PC-3 (cell line): ENCODE measurements at regions not wholly inside any gene's neighbourhood (a gene's known extent, or its start where the extent isn't known, plus 50 kb on each side); places are given as distances from the start of the nearest gene placed in this dataset.

Experiments used
- ATAC-seq: fragments of 200-7000 bp; cut with Tn5 transposase; 2 replicates; pipeline ENCODE4 v1.9.1; 2020; ENCODE audit warnings: mild to moderate bottlenecking, moderate library complexity
- BruUV-seq: library from RNA; stranded (reverse); fragments of 400-500 nt; replicated peaks from 2 replicates; lab custom pipeline; 2021; lab: Mats Ljungman, UMichigan
- CTCF ChIA-PET: fragments of 300-600 bp; sonication (Branson Sonifier 250); formaldehyde crosslinking; loops from one replicate; lab custom pipeline; 2022; ENCODE audit warnings: antibody characterized with exemption; lab: Charles Lee
- POLR2A ChIA-PET: fragments of 300-600 bp; sonication (Branson Sonifier 250); formaldehyde crosslinking; loops from one replicate; lab custom pipeline; 2022; ENCODE audit warnings: antibody characterized with exemption; ENCODE audit not compliant: unreplicated experiment; lab: Charles Lee
- DNase-seq: peaks from one replicate; pipeline ENCODE4 v3.0.0-alpha.2; 2015
- H2AFZ ChIP-seq: fragments of 300-600 bp; sonication (generic); 2 replicates; pipeline ENCODE4 v1.6.0; 2016; ENCODE audit warnings: antibody characterized with exemption, low read length
- H3F3A ChIP-seq: fragments of 300-600 bp; sonication (generic); one replicate; pipeline ENCODE4 v1.6.0; 2017; ENCODE audit warnings: antibody characterized with exemption, low read length, control low read depth, mild to moderate bottlenecking; ENCODE audit not compliant: unreplicated experiment
- H3K27ac ChIP-seq: fragments of 300-600 bp; sonication (generic); 2 replicates; pipeline ENCODE4 v1.5.1; 2016; ENCODE audit warnings: mild to moderate bottlenecking, low read length
- H3K27me3 ChIP-seq: fragments of 300-600 bp; sonication (generic); 2 replicates; pipeline ENCODE4 v1.6.1; 2016; ENCODE audit warnings: low read length, mixed read lengths
- H3K36me3 ChIP-seq: fragments of 300-600 bp; sonication (generic); 2 replicates; pipeline ENCODE4 v1.6.1; 2016; ENCODE audit warnings: low read depth, mixed run types, low read length, mixed read lengths
- H3K4me1 ChIP-seq: fragments of 300-600 bp; sonication (generic); 2 replicates; pipeline ENCODE4 v1.5.1; 2016; ENCODE audit warnings: low read length; ENCODE audit not compliant: insufficient read depth
- H3K4me2 ChIP-seq: fragments of 300-600 bp; sonication (generic); 2 replicates; pipeline ENCODE4 v1.6.0; 2016; ENCODE audit warnings: low read length
- H3K4me3 ChIP-seq: fragments of 300-600 bp; sonication (generic); 2 replicates; pipeline ENCODE4 v1.5.1; 2016; ENCODE audit warnings: mild to moderate bottlenecking, low read length, mixed read lengths
- H3K79me2 ChIP-seq: fragments of 300-600 bp; sonication (generic); 2 replicates; pipeline ENCODE4 v1.6.1; 2017; ENCODE audit warnings: low read length, mixed read lengths
- H3K9ac ChIP-seq: fragments of 300-600 bp; sonication (generic); 2 replicates; pipeline ENCODE4 v1.6.0; 2016; ENCODE audit warnings: mild to moderate bottlenecking, low read length
- H3K9me2 ChIP-seq: fragments of 300-600 bp; sonication (generic); replicated peaks from 2 replicates; pipeline ENCODE4 v1.6.1; 2016; ENCODE audit warnings: mixed run types, low read length, mixed read lengths
- H3K9me3 ChIP-seq: fragments of 300-600 bp; sonication (generic); 2 replicates; pipeline ENCODE4 v1.6.1; 2016; ENCODE audit warnings: low read length, mixed read lengths
- H4K20me1 ChIP-seq: fragments of 300-600 bp; sonication (generic); 2 replicates; pipeline ENCODE4 v1.6.1; 2016; ENCODE audit warnings: low read length, mixed read lengths
- CTCF ChIP-seq: fragments of 300-600 bp; sonication (generic); conservative IDR thresholded peaks from 2 replicates; pipeline ENCODE4 v1.5.1; 2017; ENCODE audit warnings: antibody characterized with exemption, low read depth, mild to moderate bottlenecking, low read length
- EZH2 ChIP-seq: fragments of 300-600 bp; sonication (generic); IDR thresholded peaks from one replicate; pipeline ENCODE4 v1.6.1; 2017; ENCODE audit warnings: antibody characterized with exemption, mild to moderate bottlenecking, low read length; ENCODE audit not compliant: unreplicated experiment
- EZH2phosphoT487 ChIP-seq: fragments of 300-600 bp; sonication (generic); IDR thresholded peaks from 2 replicates; pipeline ENCODE4 v1.6.1; 2018; ENCODE audit warnings: mild to moderate bottlenecking, antibody characterized with exemption, low read length, borderline replicate concordance
- intact Hi-C: fragments of 100-400 bp; cut with micrococcal nuclease; formaldehyde crosslinking; loops from 2 replicates; pipeline ENCODE4 v1.9.0; 2023

DNA sequence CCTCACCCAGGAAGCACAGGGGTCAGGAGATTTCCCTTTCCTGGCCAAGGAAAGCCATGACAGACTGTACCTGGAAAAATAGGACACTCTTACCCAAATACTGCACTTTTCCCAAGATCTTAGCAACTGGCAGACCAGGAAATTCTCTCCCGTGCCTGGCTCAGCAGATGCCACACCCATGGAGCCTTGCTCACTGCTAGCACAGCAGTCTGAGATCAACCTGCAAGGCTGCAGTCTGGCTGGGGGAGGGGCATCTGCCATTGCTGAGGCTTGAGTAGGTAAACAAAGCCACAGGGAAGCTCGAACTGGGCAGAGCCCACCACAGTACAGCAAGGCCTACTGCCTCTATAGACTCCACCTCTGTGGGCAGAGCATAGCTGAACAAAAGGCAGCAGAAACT lies 567.3 kb upstream of the LMCD1 start:
- Histone ChIP-seq H3K9me2 (no peaks in the 10 kb centered on the region), H3K4me2 (no peak overlapping the region), H3K79me2 (no peaks in the 10 kb centered on the region), H3K36me3 (no peaks in the 10 kb centered on the region), H3K4me3 (no peak overlapping the region), H3K27me3 (no peaks in the 10 kb centered on the region), H2AFZ (no peak overlapping the region), H3K9me3 (peaks cover 17% of the 10 kb centered on the region; the same call in 1 of the 2 replicates), H3K9ac (no peak overlapping the region), H3K27ac (no peak overlapping the region), H3K4me1 (no peaks in the 10 kb centered on the region), H4K20me1 (no peaks in the 10 kb centered on the region), H3F3A (no peaks in the 10 kb centered on the region)
- DNase-seq (no peak), ATAC-seq (no peak)
- TF ChIP-seq EZH2phosphoT487 (no peak), CTCF (no peak), EZH2 (no peak)
- POLR2A ChIA-PET, result no interaction called here
- intact Hi-C loops, result no loop called here
- no TSS peak for BruUV-seq
- CTCF ChIA-PET, result no interaction called here

DNA sequence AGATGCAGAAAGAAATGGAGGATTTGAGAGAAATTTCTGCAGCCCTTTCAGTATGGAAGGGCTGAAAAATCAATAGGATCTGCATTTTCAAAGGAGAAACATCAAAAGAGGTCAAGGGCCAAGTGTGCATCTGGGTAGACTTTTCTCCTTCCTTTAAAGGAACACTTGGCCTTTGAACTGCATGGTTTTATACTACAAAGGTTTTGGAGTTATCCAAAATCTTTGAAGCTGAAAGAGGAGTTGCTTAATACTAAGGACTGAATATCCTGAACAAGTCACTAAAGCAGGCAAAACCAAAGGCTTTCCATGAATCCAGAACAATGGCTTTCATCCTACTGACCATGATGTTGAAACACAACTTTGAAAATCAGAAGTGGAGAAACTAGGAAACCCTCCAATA lies 553.7 kb upstream of the LMCD1 start:
- no TSS peak for BruUV-seq

More for the DNA sequence above, 553.7 kb upstream of the LMCD1 start:
- no peak overlapping the region for H3K4me2 ChIP-seq
- no peaks in the 10 kb centered on the region for H3K27me3 ChIP-seq
- peaks cover 20% of the 10 kb centered on the region for H3K9me3 ChIP-seq
- H3K4me1 ChIP-seq, result no peaks in the 10 kb centered on the region
- no peak overlapping the region for H3K9ac ChIP-seq
- no peak overlapping the region for H2AFZ ChIP-seq
- DNase-seq (no peak), ATAC-seq (no peak)
- H3K79me2 ChIP-seq, result no peaks in the 10 kb centered on the region
- ChIA-PET POLR2A (no interaction called here), CTCF (no interaction called here)
- H3K9me2 ChIP-seq, result no peaks in the 10 kb centered on the region
- H3K27ac ChIP-seq, result no peak overlapping the region
- intact Hi-C loops, result no loop called here
- H3K4me3 ChIP-seq, result no peak overlapping the region
- H3F3A ChIP-seq, result no peaks in the 10 kb centered on the region
- no peaks in the 10 kb centered on the region for H4K20me1 ChIP-seq
- TF ChIP-seq EZH2 (no peak), CTCF (no peak), EZH2phosphoT487 (no peak)
- H3K36me3 ChIP-seq, result no peaks in the 10 kb centered on the region
